SK-N-SH (cell line): ENCODE measurements at regions not wholly inside any gene's neighbourhood (a gene's known extent, or its start where the extent isn't known, plus 50 kb on each side); places are given as distances from the start of the nearest gene placed in this dataset.

Experiments used
- CTCF ChIA-PET: fragments of 300-600, 350-600 bp; formaldehyde crosslinking; extraction: SDS; loops from one replicate; lab custom pipeline; 2021; lab: Yijun Ruan, JAX
- POLR2A ChIA-PET: fragments of 350-600 bp; sonication (Branson Sonifier 250); formaldehyde crosslinking; extraction: SDS; loops from one replicate; lab custom pipeline; 2020; ENCODE audit warnings: antibody characterized with exemption, inconsistent platforms; lab: Yijun Ruan, JAX
- DNase-seq: peaks from one replicate; pipeline ENCODE4 v3.0.0; 2012
- H2AFZ ChIP-seq: fragments of 200-600 bp; sonication (generic); 2 replicates; pipeline ENCODE4 v1.8.1; 2016; ENCODE audit warnings: antibody characterized with exemption, mild to moderate bottlenecking, low read depth
- H3F3A ChIP-seq: fragments of 200-600 bp; sonication (generic); replicated peaks from 2 replicates; pipeline ENCODE3; 2016; ENCODE audit warnings: antibody characterized with exemption, mild to moderate bottlenecking; ENCODE audit not compliant: insufficient read depth
- H3K27ac ChIP-seq, 2 experiments: fragments of 200-500 bp in 1 of 2; fragments of 200-600 bp in 1 of 2; sonication (Bioruptor generic) in 1 of 2; sonication (generic), shearing (Covaris generic) in 1 of 2; 2 replicates each; pipeline versions ENCODE4 v1.5.1 to v1.6.1; 2014 to 2016; ENCODE audit warnings: low read depth in 2 of 2, inconsistent platforms in 1 of 2, low read length in 1 of 2, mild to moderate bottlenecking in 1 of 2, mixed read lengths in 1 of 2
- H3K27me3 ChIP-seq: fragments of 200-600 bp; sonication (generic), shearing (Covaris generic); 2 replicates; pipeline ENCODE4 v1.6.1; 2016; ENCODE audit warnings: mixed run types; ENCODE audit not compliant: insufficient read depth
- H3K36me3 ChIP-seq, 2 experiments: fragments of 200-500 bp in 1 of 2; fragments of 200-600 bp in 1 of 2; sonication (Bioruptor generic) in 1 of 2; sonication (generic) in 1 of 2; replicated peaks in 1 of 2; 2 replicates each; pipeline versions ENCODE3 to v1.5.1; 2014 to 2016; ENCODE audit warnings: low read length in 1 of 2, mild to moderate bottlenecking in 1 of 2; ENCODE audit not compliant: insufficient read depth in 2 of 2, control insufficient read depth in 1 of 2
- H3K4me1 ChIP-seq, 2 experiments: fragments of 200-500 bp in 1 of 2; fragments of 200-600 bp in 1 of 2; sonication (Bioruptor generic) in 1 of 2; sonication (generic), shearing (Covaris generic) in 1 of 2; 2 replicates each; pipeline versions ENCODE4 v1.5.1 to v1.6.1; 2014 to 2016; ENCODE audit warnings: low read depth in 1 of 2, low read length in 1 of 2, mixed run types in 1 of 2; ENCODE audit not compliant: insufficient read depth in 2 of 2, control insufficient read depth in 1 of 2
- H3K4me2 ChIP-seq: fragments of 200-600 bp; sonication (generic), shearing (Covaris generic); 2 replicates; pipeline ENCODE4 v1.6.1; 2017; ENCODE audit warnings: mixed run types
- H3K4me3 ChIP-seq, 2 experiments: fragments of 200-500 bp in 1 of 2; fragments of 200-600 bp in 1 of 2; sonication (Bioruptor generic) in 1 of 2; sonication (generic), shearing (Covaris generic) in 1 of 2; 2 replicates each; pipeline versions ENCODE4 v1.5.1 to v1.8.1; 2014 to 2016; ENCODE audit warnings: low read depth in 2 of 2, inconsistent platforms in 1 of 2, low read length in 1 of 2, mild to moderate bottlenecking in 1 of 2, mixed read lengths in 1 of 2, moderate library complexity in 1 of 2
- H3K79me2 ChIP-seq: fragments of 200-600 bp; sonication (generic); 2 replicates; pipeline ENCODE4 v1.8.1; 2017; ENCODE audit warnings: mild to moderate bottlenecking; ENCODE audit not compliant: insufficient read depth
- H3K9ac ChIP-seq: fragments of 200-600 bp; sonication (generic); 2 replicates; pipeline ENCODE4 v1.6.1; 2017; ENCODE audit warnings: mixed run types
- H3K9me2 ChIP-seq: fragments of 200-600 bp; sonication (generic); 2 replicates; pipeline ENCODE4 v1.6.1; 2017; ENCODE audit warnings: mixed run types
- H3K9me3 ChIP-seq: fragments of 200-600 bp; sonication (generic); 2 replicates; pipeline ENCODE4 v1.6.1; 2017; ENCODE audit warnings: mixed run types, mild to moderate bottlenecking, moderate library complexity
- H4K20me1 ChIP-seq: fragments of 200-600 bp; sonication (generic); 2 replicates; pipeline ENCODE4 v1.6.1; 2017; ENCODE audit warnings: mild to moderate bottlenecking, mixed run types; ENCODE audit not compliant: insufficient read depth
- CHD2 ChIP-seq: fragments of 150-350 bp; IDR thresholded peaks from 2 replicates; pipeline ENCODE4 v1.6.1; 2018; ENCODE audit warnings: low read length; ENCODE audit not compliant: partially characterized antibody
- ELF1 ChIP-seq: IDR thresholded peaks from 2 replicates; pipeline ENCODE4 v1.4.0; 2012
- EZH2phosphoT487 ChIP-seq: fragments of 200-600 bp; sonication (generic); IDR thresholded peaks from 2 replicates; pipeline ENCODE4 v1.6.1; 2017; ENCODE audit warnings: low read depth, mixed run types, mild to moderate bottlenecking, antibody characterized with exemption, moderate library complexity, borderline replicate concordance
- FOSL2 ChIP-seq: IDR thresholded peaks from 2 replicates; pipeline ENCODE4 v1.4.0; 2012; ENCODE audit warnings: low read depth, mild to moderate bottlenecking, moderate library complexity, borderline replicate concordance
- FOXJ3 ChIP-seq: sonication (generic); formaldehyde crosslinking; IDR thresholded peaks from 2 replicates; pipeline ENCODE4 v1.5.1; 2020; ENCODE audit warnings: mild to moderate bottlenecking, missing genetic modification reagents
- FOXM1 ChIP-seq: IDR thresholded peaks from 2 replicates; pipeline ENCODE4 v1.4.0; 2012; ENCODE audit warnings: low read depth, mild to moderate bottlenecking
- GABPA ChIP-seq: IDR thresholded peaks from 2 replicates; pipeline ENCODE4 v1.4.0; 2012; ENCODE audit warnings: low read depth, mild to moderate bottlenecking
- GATA2 ChIP-seq: sonication (generic); formaldehyde crosslinking; IDR thresholded peaks from 2 replicates; pipeline ENCODE4 v1.5.0; 2020; ENCODE audit warnings: mild to moderate bottlenecking, missing genetic modification reagents
- IRF3 ChIP-seq: fragments of 150-350 bp; IDR thresholded peaks from 2 replicates; pipeline ENCODE4 v1.6.1; 2016; ENCODE audit warnings: mild to moderate bottlenecking, low read depth, low read length
- JUND ChIP-seq: IDR thresholded peaks from 2 replicates; pipeline ENCODE4 v1.4.0; 2012
- MEF2A ChIP-seq: IDR thresholded peaks from 2 replicates; pipeline ENCODE4 v1.4.0; 2012; ENCODE audit warnings: low read depth, borderline replicate concordance
- MXI1 ChIP-seq: IDR thresholded peaks from 2 replicates; pipeline ENCODE4 v1.6.1; 2012; ENCODE audit warnings: mild to moderate bottlenecking, low read depth, low read length, improper control_type of control experiment
- NFIC ChIP-seq: IDR thresholded peaks from 2 replicates; pipeline ENCODE4 v1.4.0; 2012; ENCODE audit warnings: borderline replicate concordance
- RCOR1 ChIP-seq: fragments of 150-350 bp; IDR thresholded peaks from 2 replicates; pipeline ENCODE4 v1.6.1; 2017; ENCODE audit warnings: antibody characterized with exemption, low read length
- SMC3 ChIP-seq: IDR thresholded peaks from 2 replicates; pipeline ENCODE4 v1.6.1; 2012; ENCODE audit warnings: low read depth, low read length, improper control_type of control experiment
- TAF1 ChIP-seq: IDR thresholded peaks from 2 replicates; pipeline ENCODE4 v1.6.1; 2012; ENCODE audit warnings: low read depth, mild to moderate bottlenecking, low read length, moderate library complexity, borderline replicate concordance
- TCF12 ChIP-seq: IDR thresholded peaks from 2 replicates; pipeline ENCODE4 v1.4.0; 2012
- TEAD4 ChIP-seq: IDR thresholded peaks from 2 replicates; pipeline ENCODE4 v1.4.0; 2012; ENCODE audit warnings: mild to moderate bottlenecking, borderline replicate concordance; ENCODE audit not compliant: insufficient read depth
- ZBTB33 ChIP-seq: IDR thresholded peaks from 2 replicates; pipeline ENCODE4 v1.4.0; 2012; ENCODE audit warnings: low read depth, borderline replicate concordance
- whole genome bisulfite sequencing: methylation state at CpG from one replicate; pipeline ENCODE4 v1.1.6; 2017; ENCODE audit warnings: low lambda C conversion rate; 5-methylcytosine and 5-hydroxymethylcytosine counted together
- TF ChIP-seq, protein P1 (sequence below): IDR thresholded peaks from 2 replicates; pipeline ENCODE4; 2012
- TF ChIP-seq, protein P2 (sequence below): fragments of 150-350 bp; IDR thresholded peaks from 2 replicates; pipeline ENCODE4 v1.6.1; 2017; ENCODE audit warnings: antibody characterized with exemption, low read length, low read depth, borderline replicate concordance
- TF ChIP-seq, protein P3 (sequence below): fragments of 200-600 bp; sonication (generic); IDR thresholded peaks from 2 replicates; pipeline ENCODE4 v1.6.1; 2017; ENCODE audit warnings: antibody characterized with exemption, mild to moderate bottlenecking, moderate library complexity

DNA sequence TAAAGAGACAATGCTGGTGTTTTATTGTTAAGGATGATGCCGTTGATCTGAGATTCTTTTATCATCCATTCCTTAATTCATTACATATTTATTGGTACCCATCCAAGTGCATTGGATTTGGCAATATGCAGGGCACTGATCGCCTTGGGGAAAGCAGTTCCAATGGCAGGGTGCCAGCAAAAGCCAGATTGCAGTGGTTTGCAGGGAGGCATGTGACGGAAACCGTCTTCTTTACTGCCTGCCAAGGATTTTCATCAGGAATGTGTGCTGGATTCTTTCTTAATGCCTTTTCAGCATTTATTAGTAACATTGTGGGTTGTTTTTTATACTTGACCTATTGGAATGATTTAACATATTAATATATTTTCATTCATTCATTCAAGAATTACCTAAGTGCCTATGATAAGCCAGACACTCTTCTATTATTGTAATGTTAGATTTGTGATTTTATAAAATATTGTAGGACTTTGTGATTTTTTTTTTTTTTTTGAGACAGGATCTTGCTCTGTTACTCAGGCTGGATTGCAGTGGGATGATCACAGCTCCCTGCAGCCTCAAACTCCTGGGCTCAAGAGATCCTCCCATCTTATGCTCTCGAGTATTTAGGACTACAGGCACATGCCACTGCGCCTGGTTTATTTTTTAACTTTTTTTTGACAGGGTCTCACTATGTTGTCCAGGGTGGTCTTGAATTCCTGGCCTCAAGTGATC, 93.4 kb upstream of the TNRC6A start (continued):
- peak; percentile 86 for TF ChIP-seq JUND
- no peak; the same call in 1 of the 2 replicates for TF ChIP-seq MEF2A
- TF ChIP-seq FOXJ3 (CRISPR knock-in tag), result peak; percentile 87; the same call in 1 of the 2 replicates
- peak; percentile 79; the same call in 1 of the 2 replicates for TF ChIP-seq MXI1
- TF ChIP-seq TAF1, result no peak
- no peak for TF ChIP-seq EZH2phosphoT487
- no peak for TF ChIP-seq CHD2
- TF ChIP-seq SMC3, result no peak
- TF ChIP-seq TCF12, result peak; percentile 98
- peak; percentile 77; the same call in 1 of the 2 replicates for TF ChIP-seq ZBTB33
- peak; percentile 84 for TF ChIP-seq GATA2
- TF ChIP-seq, protein P1, sequence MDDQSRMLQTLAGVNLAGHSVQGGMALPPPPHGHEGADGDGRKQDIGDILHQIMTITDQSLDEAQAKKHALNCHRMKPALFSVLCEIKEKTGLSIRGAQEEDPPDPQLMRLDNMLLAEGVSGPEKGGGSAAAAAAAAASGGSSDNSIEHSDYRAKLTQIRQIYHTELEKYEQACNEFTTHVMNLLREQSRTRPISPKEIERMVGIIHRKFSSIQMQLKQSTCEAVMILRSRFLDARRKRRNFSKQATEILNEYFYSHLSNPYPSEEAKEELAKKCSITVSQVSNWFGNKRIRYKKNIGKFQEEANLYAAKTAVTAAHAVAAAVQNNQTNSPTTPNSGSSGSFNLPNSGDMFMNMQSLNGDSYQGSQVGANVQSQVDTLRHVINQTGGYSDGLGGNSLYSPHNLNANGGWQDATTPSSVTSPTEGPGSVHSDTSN, result peak; percentile 92
- TF ChIP-seq IRF3, result no peak
- 0 out of 2 replicates have a peak, but pooled peaks have one; percentile 49 for TF ChIP-seq FOSL2
- peak; percentile 80; the same call in 1 of the 2 replicates for TF ChIP-seq FOXM1
- TF ChIP-seq NFIC, result peak; percentile 100

DNA sequence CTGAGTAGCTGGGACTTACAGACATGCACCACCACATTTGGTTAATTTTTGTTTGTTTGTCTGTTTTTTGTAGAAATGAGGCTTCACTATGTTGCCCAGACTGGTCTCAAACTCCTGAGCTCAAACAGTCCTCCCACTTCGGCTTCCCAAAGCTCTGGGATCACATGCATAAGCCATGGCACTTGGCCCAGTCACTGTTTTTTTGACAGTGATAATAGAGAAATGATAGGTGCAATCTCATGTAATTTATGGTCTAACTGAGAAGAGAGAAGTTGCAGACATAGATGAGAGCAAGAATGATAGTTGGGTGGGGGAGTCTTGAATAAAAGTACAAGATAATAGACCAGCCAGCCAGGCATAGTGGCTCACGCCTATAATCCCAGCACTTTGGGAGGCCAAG, 89.7 kb upstream of the TNRC6A start:
- no peaks in the 10 kb centered on the region for H4K20me1 ChIP-seq
- no peaks in the 10 kb centered on the region for H3K9me3 ChIP-seq
- H3K4me3 ChIP-seq, result no peak overlapping the region
- H2AFZ ChIP-seq, result no peak overlapping the region
- no peaks in the 10 kb centered on the region for H3K27me3 ChIP-seq
- H3K4me1 ChIP-seq, result peaks cover 4 to 16% of the 10 kb centered on the region in 2 experiments; a peak in 3 of 4 replicates
- WGBS, result 83% methylated on average over 2 of the region's 2 CpGs
- POLR2A ChIA-PET, result no interaction called here
- H3K36me3 ChIP-seq, result no peaks in the 10 kb centered on the region
- H3K27ac ChIP-seq, result no peak overlapping the region
- no peak for DNase-seq
- peaks cover 19% of the 10 kb centered on the region for H3F3A ChIP-seq
- CTCF ChIA-PET, result interaction anchor here (0.5 kb wide), 1 partner anchor 624 kb away, joined by 3 read pairs; no protein-coding TSS in a partner anchor
- no peak overlapping the region for H3K9ac ChIP-seq
- H3K9me2 ChIP-seq, result no peaks in the 10 kb centered on the region
- H3K79me2 ChIP-seq, result no peaks in the 10 kb centered on the region
- H3K4me2 ChIP-seq, result no peak overlapping the region
- TF ChIP-seq, protein P2, sequence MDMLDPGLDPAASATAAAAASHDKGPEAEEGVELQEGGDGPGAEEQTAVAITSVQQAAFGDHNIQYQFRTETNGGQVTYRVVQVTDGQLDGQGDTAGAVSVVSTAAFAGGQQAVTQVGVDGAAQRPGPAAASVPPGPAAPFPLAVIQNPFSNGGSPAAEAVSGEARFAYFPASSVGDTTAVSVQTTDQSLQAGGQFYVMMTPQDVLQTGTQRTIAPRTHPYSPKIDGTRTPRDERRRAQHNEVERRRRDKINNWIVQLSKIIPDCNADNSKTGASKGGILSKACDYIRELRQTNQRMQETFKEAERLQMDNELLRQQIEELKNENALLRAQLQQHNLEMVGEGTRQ, result no peak
- TF ChIP-seq FOXJ3 (CRISPR knock-in tag) (no peak), GABPA (no peak), FOSL2 (no peak), ZBTB33 (no peak), TEAD4 (no peak), ELF1 (no peak), RCOR1 (no peak), MEF2A (no peak), TCF12 (no peak), JUND (no peak)
- TF ChIP-seq, protein P3, sequence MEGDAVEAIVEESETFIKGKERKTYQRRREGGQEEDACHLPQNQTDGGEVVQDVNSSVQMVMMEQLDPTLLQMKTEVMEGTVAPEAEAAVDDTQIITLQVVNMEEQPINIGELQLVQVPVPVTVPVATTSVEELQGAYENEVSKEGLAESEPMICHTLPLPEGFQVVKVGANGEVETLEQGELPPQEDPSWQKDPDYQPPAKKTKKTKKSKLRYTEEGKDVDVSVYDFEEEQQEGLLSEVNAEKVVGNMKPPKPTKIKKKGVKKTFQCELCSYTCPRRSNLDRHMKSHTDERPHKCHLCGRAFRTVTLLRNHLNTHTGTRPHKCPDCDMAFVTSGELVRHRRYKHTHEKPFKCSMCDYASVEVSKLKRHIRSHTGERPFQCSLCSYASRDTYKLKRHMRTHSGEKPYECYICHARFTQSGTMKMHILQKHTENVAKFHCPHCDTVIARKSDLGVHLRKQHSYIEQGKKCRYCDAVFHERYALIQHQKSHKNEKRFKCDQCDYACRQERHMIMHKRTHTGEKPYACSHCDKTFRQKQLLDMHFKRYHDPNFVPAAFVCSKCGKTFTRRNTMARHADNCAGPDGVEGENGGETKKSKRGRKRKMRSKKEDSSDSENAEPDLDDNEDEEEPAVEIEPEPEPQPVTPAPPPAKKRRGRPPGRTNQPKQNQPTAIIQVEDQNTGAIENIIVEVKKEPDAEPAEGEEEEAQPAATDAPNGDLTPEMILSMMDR, result no peak
